SKM-1 treated with dmso at 0.1 percent for 144 hours (cell line): ENCODE measurements at regions not wholly inside any gene's neighbourhood (a gene's known extent, or its start where the extent isn't known, plus 50 kb on each side); places are given as distances from the start of the nearest gene placed in this dataset.

Experiments used
- DNase-seq: peaks from one replicate; lab custom pipeline; 2025; ENCODE audit not compliant: unreplicated experiment; lab: John Stamatoyannopoulos, UW

- DNase-seq = no peak
Measured at GRCh38 chr7:32150039-32150438, 79.8 kb upstream of the PDE1C start.

GRCh38 chr7:32147546-32148268 lies 77.5 kb upstream of the PDE1C start:
- DNase-seq = no peak

DNA sequence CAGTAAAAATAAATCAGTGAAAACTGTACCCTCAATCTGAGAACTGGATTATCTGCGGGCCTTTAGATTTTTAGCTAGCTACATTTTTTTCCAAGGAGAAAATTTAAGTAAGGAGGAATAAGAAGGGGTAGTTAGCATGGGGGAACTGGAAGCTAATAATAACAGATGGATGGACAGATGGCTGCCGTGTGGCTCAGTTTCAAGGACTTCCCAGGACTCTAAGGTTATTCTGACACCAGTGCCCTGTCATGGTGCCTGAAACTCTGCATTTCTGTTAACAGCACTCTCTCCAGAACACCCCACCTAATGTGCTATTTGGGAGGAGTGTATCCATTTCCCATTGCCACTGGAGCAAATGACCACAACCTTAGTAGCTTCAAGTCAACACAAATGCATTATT lies 75.7 kb upstream of the PDE1C start:
- no peak for DNase-seq

DNA sequence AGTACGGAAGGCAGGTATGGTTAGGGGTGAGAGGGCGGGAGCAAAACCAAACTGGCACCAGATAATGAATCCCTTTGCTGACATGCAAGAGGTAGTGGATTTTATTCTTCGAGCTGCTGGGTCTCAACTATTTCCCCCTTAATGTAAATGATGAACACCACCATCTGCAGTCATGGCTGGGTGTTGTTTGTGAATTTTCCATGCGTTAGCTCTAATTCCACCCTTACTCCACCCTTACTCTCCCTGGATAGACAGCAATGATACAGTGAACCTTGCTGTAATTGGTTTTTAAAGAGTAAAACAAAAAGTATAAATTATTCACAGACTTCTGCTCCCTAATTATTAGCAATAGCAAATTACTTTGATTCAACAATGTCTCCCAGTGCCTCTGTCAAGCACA lies 74.5 kb upstream of the PDE1C start:
- no peak for DNase-seq

DNA sequence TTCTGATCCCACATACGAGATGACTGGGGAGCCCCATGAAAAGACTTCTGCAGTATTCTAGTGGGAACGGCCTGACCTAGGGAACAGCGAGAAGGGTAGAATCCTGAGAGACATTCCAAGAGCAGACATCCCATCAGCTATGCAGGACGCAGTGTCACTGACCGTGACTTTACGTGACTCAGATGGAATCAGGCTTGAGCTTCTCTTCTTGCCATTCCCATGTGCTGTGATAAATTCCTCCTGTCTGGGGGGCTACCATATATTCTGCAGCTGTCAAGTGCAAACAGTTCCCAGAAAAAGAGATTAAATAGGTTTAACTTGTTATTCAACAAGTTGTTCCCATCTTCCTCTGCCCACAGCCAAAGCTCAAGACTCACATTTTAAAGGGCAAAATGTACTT lies 73.1 kb upstream of the PDE1C start:
- no peak for DNase-seq

GRCh38 chr7:32142649-32143048 lies 72.4 kb upstream of the PDE1C start:
- no peak for DNase-seq

GRCh38 chr7:32140210-32140939 lies 70.2 kb upstream of the PDE1C start:
- no peak for DNase-seq

GRCh38 chr7:32137059-32137458 lies 66.9 kb upstream of the PDE1C start:
- no peak for DNase-seq

GRCh38 chr7:32131091-32131490 lies 60.9 kb upstream of the PDE1C start:
- no peak for DNase-seq

- no peak for DNase-seq
Measured at GRCh38 chr7:32126843-32127242, 56.6 kb upstream of the PDE1C start.
